ENCODE measurements at regions not wholly inside any gene's neighbourhood (a gene's known extent, or its start where the extent isn't known, plus 50 kb on each side); places are given as distances from the start of the nearest gene placed in this dataset.
"Not testable (repeated sequence)": the region's sequence is repeated elsewhere in the genome, so short reads cannot be mapped to it uniquely, and the experiment has no call there.

DNA sequence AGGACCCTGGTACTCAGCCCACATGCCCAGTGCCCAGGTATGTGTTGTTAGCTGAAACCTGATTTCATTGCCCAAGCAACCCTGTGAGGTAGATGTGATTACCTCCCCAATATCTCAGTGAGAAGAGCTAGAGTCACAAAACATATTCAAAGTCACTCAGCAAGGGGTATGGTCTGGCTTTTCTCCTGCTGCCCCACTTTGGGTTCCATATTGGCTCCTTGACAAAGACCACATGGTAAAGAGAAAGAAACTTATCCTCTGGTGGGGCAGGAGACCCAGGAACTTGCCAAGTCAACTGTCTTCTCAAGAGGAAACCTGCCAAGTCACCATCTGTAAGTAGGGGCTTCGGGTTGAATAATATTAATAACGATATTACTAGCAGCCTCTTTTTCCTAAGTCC lies 148.3 kb upstream of the LMCD1 start:
- DNase-seq (ENCODE audit: low read depth in 2 of 2) = no peak

DNA sequence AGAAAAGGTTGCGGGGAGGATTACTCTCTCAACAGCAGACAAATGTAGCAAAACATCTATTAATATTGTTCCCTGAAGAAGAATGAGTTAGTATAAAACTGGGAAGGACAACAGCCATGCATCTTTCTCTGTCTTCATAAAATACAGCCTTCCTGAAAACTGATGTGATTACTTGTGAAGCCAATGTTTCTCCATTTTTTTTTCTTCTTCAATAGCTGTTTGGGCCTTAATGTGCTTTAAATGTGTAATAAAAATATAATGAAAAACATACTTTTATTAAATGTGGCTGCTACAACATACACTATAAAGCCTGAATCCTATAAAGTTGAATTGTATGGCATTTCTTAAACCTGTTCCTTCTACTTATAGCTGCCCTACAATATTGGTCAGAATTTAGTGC lies 146.3 kb upstream of the LMCD1 start:
- DNase-seq (ENCODE audit: low read depth in 2 of 2) = no peak

- not testable (repeated sequence) for DNase-seq (ENCODE audit: low read depth in 2 of 2)
Observed at GRCh38 chr3:8356066-8356465, 145.6 kb upstream of the LMCD1 start.

GRCh38 chr3:8357859-8358258 lies 143.8 kb upstream of the LMCD1 start:
- no peak for DNase-seq (ENCODE audit: low read depth in 2 of 2)

GRCh38 chr3:8359133-8359532 lies 142.5 kb upstream of the LMCD1 start:
- no peak for DNase-seq (ENCODE audit: low read depth in 2 of 2)

DNA sequence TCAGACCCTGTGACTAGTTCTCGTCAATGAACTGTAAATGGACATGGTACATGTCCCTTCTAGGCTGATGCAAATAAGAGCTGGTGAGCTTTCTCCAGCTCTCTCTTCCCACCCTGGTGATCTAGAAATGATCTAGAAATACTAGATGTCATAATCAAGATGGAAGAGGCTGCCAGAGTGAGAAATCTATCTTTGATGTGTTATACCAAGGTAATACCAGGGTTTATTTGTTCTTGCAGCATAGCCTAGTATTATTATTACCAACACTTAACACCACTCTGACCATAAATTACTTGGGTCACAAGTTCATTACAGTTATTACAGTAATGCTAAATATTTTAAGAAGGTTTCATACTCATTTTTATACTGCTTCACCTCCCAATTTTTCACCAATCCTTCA lies 138.4 kb upstream of the LMCD1 start:
- DNase-seq (ENCODE audit: low read depth in 2 of 2) = no peak

DNA sequence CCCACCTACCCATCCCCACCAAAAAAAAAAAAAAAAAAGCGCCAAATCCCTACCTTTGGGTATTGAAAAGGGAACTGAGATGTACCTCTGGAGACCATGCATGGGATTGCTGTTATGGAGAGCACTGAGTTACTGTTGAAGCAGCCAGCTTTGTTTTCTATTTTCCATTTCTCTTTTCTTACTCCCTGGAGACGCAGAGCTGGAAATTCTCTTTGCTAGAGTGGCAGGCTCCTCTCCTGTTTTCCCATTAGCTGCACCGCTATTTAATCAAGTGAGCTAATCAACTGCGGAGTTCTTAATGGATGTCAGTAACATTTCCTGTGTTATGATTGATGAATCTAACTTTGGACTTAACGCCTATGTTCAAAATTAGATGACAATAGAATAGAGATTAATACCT lies 136.1 kb upstream of the LMCD1 start:
- no peak for DNase-seq (ENCODE audit: low read depth in 2 of 2)

DNA sequence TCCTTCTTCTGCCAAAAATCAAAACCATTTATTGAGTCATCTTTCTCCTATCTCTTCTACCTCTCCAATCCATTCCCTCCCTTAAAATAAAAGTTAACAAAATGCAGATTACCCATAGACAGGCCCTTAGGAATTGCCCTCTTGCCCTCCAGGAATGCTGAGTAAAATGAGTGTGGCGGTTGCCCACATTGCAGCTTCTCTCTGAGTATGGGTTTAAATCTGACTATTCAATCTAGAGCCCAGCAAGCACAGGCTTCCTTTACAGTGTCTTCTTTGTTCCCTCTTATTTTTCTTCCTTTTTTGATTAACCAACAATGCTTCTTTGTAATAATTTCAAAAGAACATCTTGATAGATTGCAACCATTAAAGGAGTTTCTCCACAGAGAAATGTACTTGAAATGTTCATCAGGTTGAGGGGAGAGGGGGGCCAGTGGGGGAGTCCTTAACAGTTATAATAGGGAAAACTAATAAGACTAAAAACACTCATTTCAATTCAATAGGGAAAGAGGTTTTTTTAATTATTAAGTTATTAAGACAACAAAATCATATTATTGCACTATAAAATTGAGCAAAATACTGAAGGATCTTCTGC lies 135.3 kb upstream of the LMCD1 start:
- DNase-seq (ENCODE audit: low read depth in 2 of 2) = no peak

- no peak for DNase-seq (ENCODE audit: low read depth in 2 of 2)
Observed at GRCh38 chr3:8368598-8368997, 133.0 kb upstream of the LMCD1 start.

DNA sequence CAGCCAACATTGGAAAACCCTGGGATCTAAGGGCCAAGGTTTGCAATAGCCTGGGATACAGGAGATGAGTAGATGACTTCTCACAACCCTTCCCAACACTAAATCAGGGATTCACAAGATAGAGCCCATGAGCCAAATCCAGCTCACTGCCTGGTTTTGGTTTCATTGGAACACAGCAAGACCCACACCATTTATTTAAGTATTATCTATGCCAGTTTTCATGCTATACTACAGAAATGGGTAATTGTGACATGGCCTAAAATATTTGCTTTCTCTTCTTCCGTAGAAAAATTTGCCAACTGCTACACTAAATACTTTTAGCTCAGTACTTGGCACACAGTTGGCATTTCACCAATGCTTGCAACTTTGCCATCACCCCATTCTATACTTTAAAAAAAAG lies 132.0 kb upstream of the LMCD1 start:
- DNase-seq (ENCODE audit: low read depth in 2 of 2) = no peak

DNA sequence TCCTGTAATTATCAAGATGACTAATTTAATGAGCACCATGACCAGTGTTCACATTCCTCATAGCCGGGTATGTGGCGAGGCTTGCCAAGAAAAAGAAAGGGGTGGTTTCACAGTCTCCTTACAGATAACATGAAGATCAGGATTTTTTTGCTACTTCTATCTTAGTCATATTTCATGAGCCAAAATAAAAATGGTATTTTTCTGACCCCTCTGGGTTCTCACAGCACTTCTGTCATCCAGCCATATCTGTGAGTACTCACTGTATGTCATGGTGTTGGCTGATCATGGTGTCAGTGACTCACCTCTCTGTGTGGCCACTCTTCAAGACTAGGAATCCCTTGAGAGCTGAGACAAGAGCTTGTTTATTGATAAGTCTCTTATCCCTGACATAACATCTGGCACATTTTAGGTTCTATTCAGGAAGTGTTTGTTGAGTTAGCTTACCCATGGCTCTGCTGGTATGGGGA lies 130.5 kb upstream of the LMCD1 start:
- no peak for DNase-seq (ENCODE audit: low read depth in 2 of 2)

- no peak for DNase-seq (ENCODE audit: low read depth in 2 of 2)
Observed at GRCh38 chr3:8371960-8372463, 129.6 kb upstream of the LMCD1 start.

DNA sequence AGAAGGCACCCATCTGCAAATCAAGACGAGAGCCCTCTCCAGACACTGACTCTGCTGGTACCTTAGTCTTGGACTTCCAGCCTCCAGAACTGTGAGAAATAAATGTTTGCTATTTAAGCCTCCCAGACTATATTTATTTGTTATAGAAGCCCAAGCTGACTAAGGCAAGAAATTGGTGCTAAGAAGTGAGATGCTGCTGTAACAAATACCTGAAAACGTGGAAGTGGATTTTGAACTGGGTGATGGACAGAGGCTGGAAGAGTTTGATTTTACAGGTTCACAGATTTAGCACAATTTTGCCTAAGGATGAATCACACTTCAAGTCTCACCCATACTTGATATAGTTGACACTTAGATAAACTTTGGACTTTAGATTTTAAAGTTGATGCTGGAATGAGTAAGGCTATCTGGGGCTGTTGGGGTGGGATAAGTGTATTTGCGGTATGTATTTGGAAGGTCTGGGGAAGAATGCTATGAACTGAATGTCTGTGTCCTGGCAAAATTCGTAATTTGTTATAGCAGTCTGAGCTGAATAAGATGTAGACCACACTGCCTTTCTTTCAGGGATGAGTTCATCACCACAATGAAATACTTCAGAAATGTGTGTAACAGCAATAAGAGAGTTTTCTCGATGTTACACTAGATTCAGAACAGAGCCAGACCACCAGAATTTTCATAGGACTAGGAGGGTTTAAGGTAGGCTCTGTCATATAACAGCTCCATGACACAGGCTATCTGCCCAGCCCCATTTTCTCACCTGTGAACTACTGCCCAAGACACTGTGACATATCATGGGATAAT lies 120.5 kb upstream of the LMCD1 start:
- no peak for DNase-seq (ENCODE audit: low read depth in 2 of 2)

- no peak for DNase-seq (ENCODE audit: low read depth in 2 of 2)
Observed at GRCh38 chr3:8385848-8386620, 115.6 kb upstream of the LMCD1 start.

GRCh38 chr3:8387571-8387970 lies 114.1 kb upstream of the LMCD1 start:
- no peak for DNase-seq (ENCODE audit: low read depth in 2 of 2)

- no peak for DNase-seq (ENCODE audit: low read depth in 2 of 2)
Observed at GRCh38 chr3:8399686-8400085, 101.9 kb upstream of the LMCD1 start.

GRCh38 chr3:8400911-8401310 lies 100.7 kb upstream of the LMCD1 start:
- DNase-seq (ENCODE audit: low read depth in 2 of 2) = no peak

DNA sequence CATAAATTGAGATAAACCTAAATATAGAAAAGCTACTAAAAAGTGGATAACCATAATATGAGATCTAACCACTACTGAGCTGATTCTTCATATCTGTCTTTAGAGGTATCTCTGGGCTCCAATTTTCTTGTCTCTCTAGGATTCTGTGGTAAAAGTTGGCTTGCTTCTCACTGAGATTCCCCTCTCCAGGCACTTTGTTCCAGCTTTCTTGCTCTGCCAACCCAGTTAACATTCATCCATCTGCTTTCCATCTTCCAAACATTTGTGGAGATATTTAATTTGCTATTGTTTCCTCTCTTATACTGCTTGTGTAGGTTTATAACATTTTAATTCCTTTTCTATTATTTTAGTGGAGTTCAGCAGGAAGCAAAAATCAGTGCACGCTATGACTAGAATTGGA lies 97.6 kb upstream of the LMCD1 start:
- DNase-seq (ENCODE audit: low read depth in 2 of 2) = no peak

- no peak for DNase-seq (ENCODE audit: low read depth in 2 of 2)
Observed at GRCh38 chr3:8405144-8405543, 96.5 kb upstream of the LMCD1 start.

GRCh38 chr3:8406479-8406878 lies 95.1 kb upstream of the LMCD1 start:
- no peak for DNase-seq (ENCODE audit: low read depth in 2 of 2)

DNA sequence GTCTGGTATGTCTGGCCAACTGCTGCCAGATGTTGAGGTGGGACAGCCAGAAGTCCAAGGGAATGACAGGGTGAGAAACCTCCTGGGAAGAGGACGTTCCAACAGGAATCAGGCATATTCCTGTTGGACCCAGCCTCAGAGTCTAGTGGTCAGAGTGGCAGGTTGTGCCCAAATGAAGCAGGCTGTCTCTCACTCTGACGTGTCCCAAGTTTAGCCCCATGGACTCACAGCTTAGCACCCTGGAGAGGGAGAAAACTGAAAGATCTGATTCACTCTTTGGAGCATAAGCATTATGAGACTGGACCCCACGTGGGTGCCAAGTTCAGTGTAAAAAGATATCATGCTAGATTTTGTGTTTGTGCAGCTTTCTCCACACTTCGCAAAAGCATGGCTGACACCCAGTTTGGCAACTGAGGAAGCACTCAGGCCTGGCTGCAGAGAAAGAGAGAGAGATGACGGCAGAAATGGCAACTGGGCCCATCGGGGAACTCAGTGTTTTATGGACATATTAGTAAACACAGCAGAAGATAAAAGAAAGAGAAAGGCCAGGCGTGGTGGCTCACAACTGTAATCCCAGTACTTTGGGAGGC lies 88.2 kb upstream of the LMCD1 start:
- no peak for DNase-seq (ENCODE audit: low read depth in 2 of 2)

GRCh38 chr3:8416965-8417364 lies 84.7 kb upstream of the LMCD1 start:
- DNase-seq (ENCODE audit: low read depth in 2 of 2) = peak in 1 of 2 donors; percentile 40

All from dermis microvascular lymphatic vessel endothelial cell (primary cell).